IPS-15b (cell line): ENCODE measurements at regions not wholly inside any gene's neighbourhood (a gene's known extent, or its start where the extent isn't known, plus 50 kb on each side); places are given as distances from the start of the nearest gene placed in this dataset.

Experiments
- H3K27me3 ChIP-seq: one replicate; pipeline ENCODE4 v1.6.1; 2013; ENCODE audit warnings: low read length; ENCODE audit not compliant: control insufficient read depth, insufficient read depth
- H3K36me3 ChIP-seq: one replicate; pipeline ENCODE4 v1.6.1; 2013; ENCODE audit warnings: low read length; ENCODE audit not compliant: control insufficient read depth, insufficient read depth
- H3K4me1 ChIP-seq: one replicate; pipeline ENCODE4 v1.6.1; 2013; ENCODE audit warnings: mild to moderate bottlenecking, low read length; ENCODE audit not compliant: control insufficient read depth, insufficient read depth
- H3K4me3 ChIP-seq: one replicate; pipeline ENCODE4 v1.5.1; 2013; ENCODE audit warnings: low read depth, low read length
- H3K9ac ChIP-seq: one replicate; pipeline ENCODE4 v1.6.1; 2013; ENCODE audit warnings: low read depth, mild to moderate bottlenecking, low read length
- H3K9me3 ChIP-seq: one replicate; pipeline ENCODE4 v1.6.1; 2013; ENCODE audit warnings: mild to moderate bottlenecking, low read length; ENCODE audit not compliant: control insufficient read depth, insufficient read depth

GRCh38 chr9:102587281-102587680 is 407.9 kb upstream of the CYLC2 start:
- no peaks in the 10 kb centered on the region for H3K36me3 ChIP-seq
- H3K4me1 ChIP-seq = no peaks in the 10 kb centered on the region
- no peaks in the 10 kb centered on the region for H3K27me3 ChIP-seq
- H3K9ac ChIP-seq = no peak overlapping the region
- no peaks in the 10 kb centered on the region for H3K9me3 ChIP-seq
- no peak overlapping the region for H3K4me3 ChIP-seq

DNA sequence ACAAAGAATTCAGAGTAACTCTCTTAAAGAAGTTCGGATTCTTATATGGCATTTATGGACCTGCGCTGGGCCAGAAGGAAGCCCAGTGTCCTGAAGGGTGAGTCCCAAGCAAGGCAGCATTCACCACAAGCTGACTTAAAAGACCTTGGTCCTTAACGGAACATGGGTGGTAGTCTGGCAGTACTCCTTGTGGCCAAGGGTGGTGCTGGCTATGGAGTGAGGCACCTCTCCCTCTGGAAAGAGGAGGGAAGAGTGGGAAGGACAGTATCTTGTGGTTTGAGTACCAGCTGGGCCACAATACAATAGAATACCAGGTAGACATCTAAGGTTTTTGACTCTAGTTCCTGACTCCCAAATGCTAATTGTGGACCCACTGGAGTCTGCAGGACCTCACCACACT is 425.7 kb upstream of the CYLC2 start:
- Histone ChIP-seq H3K9ac (no peak overlapping the region), H3K9me3 (no peaks in the 10 kb centered on the region), H3K36me3 (no peaks in the 10 kb centered on the region), H3K27me3 (no peaks in the 10 kb centered on the region), H3K4me3 (no peak overlapping the region), H3K4me1 (no peaks in the 10 kb centered on the region)

DNA sequence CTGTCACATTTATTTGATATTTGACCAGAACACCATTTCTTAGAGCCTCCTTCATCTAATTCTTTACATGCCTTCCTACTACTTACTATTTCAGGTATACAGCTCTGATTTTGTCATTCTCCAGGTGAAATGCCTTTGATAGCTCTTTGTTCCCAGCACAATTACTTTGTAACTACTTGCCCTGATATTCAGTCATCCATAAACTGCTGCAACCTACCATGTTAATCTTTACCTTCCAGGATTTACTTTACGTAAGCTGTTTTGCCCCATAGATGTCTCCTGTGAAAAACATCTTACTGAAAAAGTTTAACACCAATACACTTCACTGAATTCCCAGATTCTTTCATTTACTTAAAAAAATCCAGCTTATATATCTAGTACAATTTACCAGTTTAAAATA is 443.8 kb upstream of the CYLC2 start:
- Histone ChIP-seq H3K4me3 (no peak overlapping the region), H3K27me3 (no peaks in the 10 kb centered on the region), H3K9ac (no peak overlapping the region), H3K9me3 (peaks cover 3% of the 10 kb centered on the region), H3K36me3 (no peaks in the 10 kb centered on the region), H3K4me1 (no peaks in the 10 kb centered on the region)

DNA sequence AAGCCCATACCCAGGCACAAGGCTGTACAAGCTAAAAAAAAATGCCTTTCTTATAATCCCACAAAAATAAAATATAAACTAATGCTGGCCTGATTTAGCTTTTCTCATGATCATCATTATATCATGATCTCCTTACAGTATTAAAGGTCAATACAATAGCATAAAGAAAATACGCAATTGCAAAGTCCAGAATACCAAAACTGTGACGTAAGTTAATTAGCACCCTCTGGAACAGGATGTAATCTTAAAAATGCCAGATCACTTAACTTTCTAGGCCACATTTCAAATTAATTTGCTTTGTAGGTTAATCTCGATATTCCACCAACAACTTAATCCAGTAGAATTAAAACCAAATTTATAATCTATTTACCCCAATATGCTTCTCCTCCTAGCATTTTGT is 444.2 kb upstream of the CYLC2 start:
- Histone ChIP-seq H3K36me3 (no peaks in the 10 kb centered on the region), H3K4me1 (no peaks in the 10 kb centered on the region), H3K27me3 (no peaks in the 10 kb centered on the region), H3K9ac (no peak overlapping the region), H3K9me3 (peaks cover 3% of the 10 kb centered on the region), H3K4me3 (no peak overlapping the region)

DNA sequence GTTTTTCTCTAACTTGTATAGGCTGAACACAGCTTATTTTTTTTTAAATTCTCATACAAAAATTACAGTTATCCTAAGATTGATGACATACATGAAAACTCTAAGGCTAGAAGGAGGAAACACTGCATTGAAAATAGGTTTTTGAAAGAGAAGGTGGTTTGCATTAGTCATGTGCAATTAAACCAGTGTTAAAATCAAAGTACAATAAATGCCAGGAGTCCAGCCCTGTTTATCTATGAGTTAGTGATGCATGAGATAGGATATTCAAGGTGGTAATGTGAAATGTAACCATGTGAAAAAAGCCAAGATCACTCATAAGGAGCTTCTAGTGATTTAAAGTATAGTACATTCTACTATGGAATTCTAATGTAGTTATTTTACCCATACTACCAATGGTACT is 444.9 kb upstream of the CYLC2 start:
- Histone ChIP-seq H3K27me3 (no peaks in the 10 kb centered on the region), H3K9me3 (peaks cover 3% of the 10 kb centered on the region)

DNA sequence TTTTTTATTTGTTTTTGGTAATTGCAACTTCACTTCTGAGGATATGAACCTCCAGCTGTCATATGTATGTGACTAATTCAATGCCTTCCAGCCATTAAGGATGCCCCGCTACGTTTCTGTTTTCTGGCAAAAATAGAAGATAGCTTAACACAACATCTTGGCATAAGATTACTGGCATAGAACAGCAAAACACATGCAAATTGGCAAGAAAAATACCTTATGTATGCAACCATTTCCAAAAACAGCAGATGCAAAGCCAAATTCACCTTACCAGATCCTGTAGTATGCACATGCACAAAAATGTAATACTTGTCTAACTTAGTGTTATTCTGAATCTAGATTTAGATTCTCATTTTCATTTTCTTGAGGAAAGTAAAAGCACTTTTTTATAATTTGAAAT is 461.1 kb upstream of the CYLC2 start:
- H3K27me3 ChIP-seq = no peaks in the 10 kb centered on the region
- no peaks in the 10 kb centered on the region for H3K9me3 ChIP-seq
- H3K4me3 ChIP-seq = no peak overlapping the region

More for the DNA sequence above, 444.9 kb upstream of the CYLC2 start:
- no peak overlapping the region for H3K9ac ChIP-seq
- no peaks in the 10 kb centered on the region for H3K4me1 ChIP-seq
- no peak overlapping the region for H3K4me3 ChIP-seq
- no peaks in the 10 kb centered on the region for H3K36me3 ChIP-seq

GRCh38 chr9:102521097-102521755 is 473.9 kb upstream of the CYLC2 start:
- no peaks in the 10 kb centered on the region for H3K27me3 ChIP-seq
- H3K4me3 ChIP-seq = no peak overlapping the region
- no peak overlapping the region for H3K9ac ChIP-seq
- no peaks in the 10 kb centered on the region for H3K9me3 ChIP-seq
- H3K4me1 ChIP-seq = no peaks in the 10 kb centered on the region
- H3K36me3 ChIP-seq = no peaks in the 10 kb centered on the region

More for the DNA sequence above, 461.1 kb upstream of the CYLC2 start:
- Histone ChIP-seq H3K4me1 (no peaks in the 10 kb centered on the region), H3K9ac (no peak overlapping the region), H3K36me3 (no peaks in the 10 kb centered on the region)

DNA sequence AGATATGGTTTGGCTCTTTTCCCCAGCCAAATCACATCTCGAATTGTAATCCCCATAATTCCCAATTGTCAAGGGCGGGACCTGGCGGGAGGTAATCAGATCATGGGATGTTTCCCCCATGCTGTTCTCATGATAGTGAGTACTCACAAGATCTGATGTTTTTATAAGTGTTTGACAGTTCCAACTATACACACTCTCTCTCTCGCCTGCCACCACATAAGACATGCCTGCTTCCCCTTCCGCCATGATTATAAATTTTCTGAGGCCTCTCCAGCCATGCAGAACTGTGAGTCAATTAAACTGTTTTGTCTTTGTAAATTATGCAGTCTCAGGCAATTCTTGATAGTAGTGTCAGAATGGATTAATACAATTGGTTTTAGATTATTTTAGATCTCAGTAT is 475.7 kb upstream of the CYLC2 start:
- no peak overlapping the region for H3K9ac ChIP-seq
- H3K27me3 ChIP-seq = no peaks in the 10 kb centered on the region
- no peaks in the 10 kb centered on the region for H3K9me3 ChIP-seq
- no peaks in the 10 kb centered on the region for H3K36me3 ChIP-seq
- H3K4me1 ChIP-seq = peaks cover 1% of the 10 kb centered on the region
- H3K4me3 ChIP-seq = no peak overlapping the region

DNA sequence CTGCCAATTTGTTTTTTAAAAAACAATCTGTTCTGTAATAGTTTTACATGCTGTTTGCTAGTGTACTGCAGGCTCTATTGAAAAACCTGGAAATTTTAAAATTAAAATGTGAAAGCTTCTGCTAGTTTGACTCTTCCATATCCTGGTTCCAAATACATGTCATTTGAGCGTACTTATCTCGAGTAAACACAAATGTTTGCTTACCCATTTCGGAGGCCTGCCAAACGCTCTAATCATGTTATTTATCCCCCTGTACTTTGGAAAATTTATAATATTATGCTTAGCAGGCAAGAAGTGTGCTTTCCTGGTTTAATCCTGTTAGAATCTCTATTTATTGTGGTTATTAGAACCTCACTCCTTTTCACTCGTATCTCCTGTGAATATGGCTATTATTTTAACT is 476.8 kb upstream of the CYLC2 start:
- H3K36me3 ChIP-seq = no peaks in the 10 kb centered on the region
- H3K9me3 ChIP-seq = no peaks in the 10 kb centered on the region
- peaks cover 4% of the 10 kb centered on the region for H3K4me1 ChIP-seq
- no peak overlapping the region for H3K4me3 ChIP-seq
- H3K27me3 ChIP-seq = no peaks in the 10 kb centered on the region
- H3K9ac ChIP-seq = no peak overlapping the region

DNA sequence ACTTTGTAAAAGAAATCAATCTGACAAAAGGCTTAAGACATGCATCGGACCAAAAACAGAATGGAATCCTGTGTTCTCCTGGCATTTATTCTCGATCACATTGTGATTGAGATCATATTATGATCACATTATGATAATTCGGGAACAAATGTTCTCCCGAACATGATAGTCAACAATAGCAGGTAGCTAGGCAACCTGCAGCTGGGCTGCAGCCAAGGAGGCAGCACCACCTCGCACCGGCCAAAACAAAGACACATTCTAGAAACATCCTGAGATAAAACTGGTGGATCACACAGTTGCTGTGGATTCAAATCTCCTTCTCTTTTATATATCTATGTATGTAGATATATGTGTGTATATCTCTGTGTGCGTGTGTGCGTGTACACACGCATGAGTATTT is 480.6 kb upstream of the CYLC2 start:
- H3K9ac ChIP-seq = no peak overlapping the region
- H3K9me3 ChIP-seq = no peaks in the 10 kb centered on the region
- H3K4me1 ChIP-seq = peaks cover 4% of the 10 kb centered on the region
- no peaks in the 10 kb centered on the region for H3K27me3 ChIP-seq
- no peak overlapping the region for H3K4me3 ChIP-seq
- H3K36me3 ChIP-seq = no peaks in the 10 kb centered on the region

GRCh38 chr9:102507044-102507687 is 488.0 kb upstream of the CYLC2 start:
- Histone ChIP-seq H3K36me3 (no peaks in the 10 kb centered on the region), H3K4me1 (no peaks in the 10 kb centered on the region), H3K27me3 (no peaks in the 10 kb centered on the region), H3K9ac (no peak overlapping the region), H3K4me3 (no peak overlapping the region), H3K9me3 (no peaks in the 10 kb centered on the region)

DNA sequence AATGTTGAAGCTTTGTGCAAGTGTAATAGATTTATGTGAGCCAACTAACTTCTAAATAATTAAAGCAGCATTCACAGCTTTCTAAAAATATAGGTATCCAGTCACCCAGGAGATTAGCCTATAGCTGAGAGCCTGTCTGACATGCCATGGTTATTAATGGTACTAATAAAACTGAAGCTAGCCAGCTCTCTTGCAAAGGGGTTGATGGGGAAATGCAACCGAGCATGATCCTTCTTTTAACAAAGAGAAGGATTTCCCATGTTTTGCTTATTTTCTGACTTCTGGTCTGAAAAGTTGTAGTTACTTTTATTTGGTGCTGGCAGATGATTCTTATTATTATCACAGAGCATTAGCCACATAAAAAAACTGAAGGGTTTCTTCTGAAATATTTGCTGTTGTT is 488.7 kb upstream of the CYLC2 start:
- no peaks in the 10 kb centered on the region for H3K36me3 ChIP-seq
- H3K4me1 ChIP-seq = no peaks in the 10 kb centered on the region
- H3K27me3 ChIP-seq = no peaks in the 10 kb centered on the region
- no peak overlapping the region for H3K4me3 ChIP-seq
- H3K9me3 ChIP-seq = no peaks in the 10 kb centered on the region
- no peak overlapping the region for H3K9ac ChIP-seq
